ENCODE measurements at regions not wholly inside any gene's neighbourhood (a gene's known extent, or its start where the extent isn't known, plus 50 kb on each side); places are given as distances from the start of the nearest gene placed in this dataset.

GRCh38 chr2:144950899-144951560, 431.1 kb upstream of the ZEB2 start:
- no peak for TF ChIP-seq CTCF (IDR thresholded peaks at IDR 0.05; ENCODE audit: insufficient read depth, low read length, severe bottlenecking)

GRCh38 chr2:144948205-144948855, 428.4 kb upstream of the ZEB2 start:
- no peak for DNase-seq (ENCODE audit: low read depth)
- no peak for FAIRE-seq
- TF ChIP-seq CTCF (IDR thresholded peaks at IDR 0.05; ENCODE audit: insufficient read depth, low read length, severe bottlenecking), result no peak
- Histone ChIP-seq H3K4me3 (ENCODE audit: low read depth, low read length) (no peak overlapping the region), H3K36me3 (ENCODE audit: control insufficient read depth, insufficient read depth, low read length) (no peaks in the 10 kb centered on the region), H3K27me3 (ENCODE audit: control insufficient read depth, insufficient read depth, low read length) (no peaks in the 10 kb centered on the region)

More at GRCh38 chr2:144950899-144951560, 431.1 kb upstream of the ZEB2 start:
- Histone ChIP-seq H3K36me3 (ENCODE audit: control insufficient read depth, insufficient read depth, low read length) (no peaks in the 10 kb centered on the region), H3K4me3 (ENCODE audit: low read depth, low read length) (no peak overlapping the region), H3K27me3 (ENCODE audit: control insufficient read depth, insufficient read depth, low read length) (no peaks in the 10 kb centered on the region)
- DNase-seq (ENCODE audit: low read depth) (peak; percentile 90), FAIRE-seq (no peak)

- FAIRE-seq, result no peak
- no peaks in the 10 kb centered on the region for H3K36me3 ChIP-seq (ENCODE audit: control insufficient read depth, insufficient read depth, low read length)
- H3K4me3 ChIP-seq (ENCODE audit: low read depth, low read length), result no peak overlapping the region
- no peak for DNase-seq (ENCODE audit: low read depth)
- H3K27me3 ChIP-seq (ENCODE audit: control insufficient read depth, insufficient read depth, low read length), result no peaks in the 10 kb centered on the region
- no peak for TF ChIP-seq CTCF (IDR thresholded peaks at IDR 0.05; ENCODE audit: insufficient read depth, low read length, severe bottlenecking)
These were observed 427.8 kb upstream of the ZEB2 start for GRCh38 chr2:144947709-144948037.

DNA sequence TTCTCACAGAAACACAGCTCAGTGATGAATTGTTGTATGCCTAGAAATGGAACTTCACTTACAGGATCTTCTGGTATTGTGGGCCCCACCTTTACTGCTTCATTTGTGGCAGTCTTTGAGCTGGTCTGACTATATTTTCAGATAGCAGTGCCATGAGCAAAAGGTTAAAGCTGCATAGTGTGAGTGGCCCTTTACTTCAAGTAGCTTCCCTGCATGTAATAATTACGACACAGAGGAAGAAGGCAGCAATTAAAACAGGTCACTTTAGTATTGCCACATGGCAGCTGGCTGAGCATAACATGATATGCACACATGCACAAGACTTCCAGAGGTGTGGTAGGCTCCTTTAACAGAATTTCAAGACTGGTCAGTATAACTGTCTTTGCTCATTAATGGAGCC, 426.3 kb upstream of the ZEB2 start:
- no peak for TF ChIP-seq CTCF (IDR thresholded peaks at IDR 0.05; ENCODE audit: insufficient read depth, low read length, severe bottlenecking)
- Histone ChIP-seq H3K27me3 (ENCODE audit: control insufficient read depth, insufficient read depth, low read length) (no peaks in the 10 kb centered on the region), H3K36me3 (ENCODE audit: control insufficient read depth, insufficient read depth, low read length) (no peaks in the 10 kb centered on the region), H3K4me3 (ENCODE audit: low read depth, low read length) (no peak overlapping the region)
- FAIRE-seq (no peak), DNase-seq (ENCODE audit: low read depth) (peak; percentile 31)

- Histone ChIP-seq H3K36me3 (ENCODE audit: control insufficient read depth, insufficient read depth, low read length) (no peaks in the 10 kb centered on the region), H3K27me3 (ENCODE audit: control insufficient read depth, insufficient read depth, low read length) (no peaks in the 10 kb centered on the region), H3K4me3 (ENCODE audit: low read depth, low read length) (no peak overlapping the region)
- FAIRE-seq, result no peak
- no peak for DNase-seq (ENCODE audit: low read depth)
- TF ChIP-seq CTCF (IDR thresholded peaks at IDR 0.05; ENCODE audit: insufficient read depth, low read length, severe bottlenecking), result no peak
These were observed 424.8 kb upstream of the ZEB2 start for GRCh38 chr2:144944546-144945220.

Data from bronchial epithelial cell (primary cell).